GM23248 (cell line): ENCODE measurements at regions not wholly inside any gene's neighbourhood (a gene's known extent, or its start where the extent isn't known, plus 50 kb on each side); places are given as distances from the start of the nearest gene placed in this dataset.

Source experiments
- EZH2 ChIP-seq: fragments of 200-600 bp; sonication (generic); IDR thresholded peaks from 2 replicates; pipeline ENCODE4 v1.6.1; 2018; ENCODE audit warnings: antibody characterized with exemption, mild to moderate bottlenecking; ENCODE audit not compliant: insufficient read depth, poor library complexity, severe bottlenecking
- EZH2phosphoT487 ChIP-seq: fragments of 200-600 bp; sonication (generic); IDR thresholded peaks from 2 replicates; pipeline ENCODE4 v1.6.1; 2018; ENCODE audit warnings: antibody characterized with exemption, moderate library complexity, mild to moderate bottlenecking, low read depth; ENCODE audit not compliant: insufficient read depth

- TF ChIP-seq EZH2phosphoT487 (no peak), EZH2 (no peak)
These were observed 121.8 kb upstream of the SERPIND1 start for GRCh38 chr22:20652130-20652529.
